A673 (cell line): ENCODE measurements at regions not wholly inside any gene's neighbourhood (a gene's known extent, or its start where the extent isn't known, plus 50 kb on each side); places are given as distances from the start of the nearest gene placed in this dataset.

Experiments used
- BruUV-seq: library from RNA; stranded (reverse); fragments of 400-500 nt; replicated peaks from 2 replicates; lab custom pipeline; 2021; lab: Mats Ljungman, UMichigan
- CTCF ChIA-PET: fragments of 300-600 bp; sonication (Branson Sonifier 250); formaldehyde crosslinking; loops from one replicate; lab custom pipeline; 2022; ENCODE audit warnings: antibody characterized with exemption; lab: Charles Lee
- POLR2A ChIA-PET: fragments of 300-600 bp; sonication (Branson Sonifier 250); formaldehyde crosslinking; loops from one replicate; lab custom pipeline; 2022; ENCODE audit warnings: antibody characterized with exemption; ENCODE audit not compliant: low non-redundant PET; lab: Charles Lee
- DNase-seq: peaks from one replicate; pipeline ENCODE4 v3.0.0-alpha.2; 2015; ENCODE audit warnings: low spot score
- H3K27ac ChIP-seq: fragments of 200-600 bp; sonication (generic); 2 replicates; pipeline ENCODE4 v1.5.1; 2016; ENCODE audit warnings: mixed run types, low read depth, mild to moderate bottlenecking, mixed read lengths, antibody characterized with exemption, low read length; ENCODE audit not compliant: poor library complexity, severe bottlenecking
- H3K27me3 ChIP-seq: fragments of 200-600 bp; sonication (generic); replicated peaks from 2 replicates; pipeline ENCODE4 v1.6.1; 2017; ENCODE audit warnings: mixed run types, low read depth, mild to moderate bottlenecking, mixed read lengths, antibody characterized with exemption, low read length; ENCODE audit not compliant: insufficient read depth, poor library complexity
- H3K36me3 ChIP-seq: fragments of 200-600 bp; sonication (generic); 2 replicates; pipeline ENCODE4 v1.6.1; 2016; ENCODE audit warnings: mixed run types, mild to moderate bottlenecking, mixed read lengths, antibody characterized with exemption, low read length; ENCODE audit not compliant: insufficient read depth, poor library complexity, severe bottlenecking
- H3K4me1 ChIP-seq: fragments of 200-600 bp; sonication (generic); 2 replicates; pipeline ENCODE4 v1.6.1; 2017; ENCODE audit warnings: mixed run types, mild to moderate bottlenecking, mixed read lengths, antibody characterized with exemption, low read length; ENCODE audit not compliant: insufficient read depth, poor library complexity, severe bottlenecking
- H3K4me3 ChIP-seq: fragments of 200-600 bp; sonication (generic); 2 replicates; pipeline ENCODE4 v1.5.1; 2016; ENCODE audit warnings: low read depth, mixed run types, mild to moderate bottlenecking, mixed read lengths, low read length; ENCODE audit not compliant: poor library complexity, severe bottlenecking
- H3K9me3 ChIP-seq: fragments of 200-600 bp; sonication (generic); 2 replicates; pipeline ENCODE4 v1.6.1; 2016; ENCODE audit warnings: mixed run types, low read depth, mild to moderate bottlenecking, mixed read lengths, antibody characterized with exemption, low read length; ENCODE audit not compliant: poor library complexity, severe bottlenecking
- CTCF ChIP-seq: fragments of 300-800, 200-600 bp; sonication (generic); conservative IDR thresholded peaks from 2 replicates; pipeline ENCODE4 v1.5.1; 2017; ENCODE audit warnings: low read depth, mild to moderate bottlenecking, antibody characterized with exemption, low read length, moderate library complexity, mixed read lengths
- EZH2 ChIP-seq: fragments of 200-600 bp; sonication (generic); IDR thresholded peaks from 2 replicates; pipeline ENCODE4 v1.6.1; 2017; ENCODE audit warnings: borderline replicate concordance, low read depth, mild to moderate bottlenecking, mixed read lengths, antibody characterized with exemption, low read length; ENCODE audit not compliant: poor library complexity, severe bottlenecking
- intact Hi-C: fragments of 100-400 bp; cut with micrococcal nuclease; formaldehyde crosslinking; loops from one replicate; pipeline ENCODE4 v1.10.0; 2022; ENCODE audit not compliant: unreplicated experiment

- no peak for DNase-seq
- no peak overlapping the region for H3K4me3 ChIP-seq
- no peaks in the 10 kb centered on the region for H3K27me3 ChIP-seq
- H3K36me3 ChIP-seq, result no peaks in the 10 kb centered on the region
- no peak overlapping the region for H3K27ac ChIP-seq
- no peaks in the 10 kb centered on the region for H3K9me3 ChIP-seq
- ChIA-PET POLR2A (no interaction called here), CTCF (interaction anchor here (0.6 kb wide), 1 partner anchor 8 kb away, joined by 3 read pairs; no protein-coding TSS in a partner anchor)
- no TSS peak for BruUV-seq
- intact Hi-C loops, result no loop called here
- H3K4me1 ChIP-seq, result no peaks in the 10 kb centered on the region
- TF ChIP-seq EZH2, result no peak
- no peak for TF ChIP-seq CTCF
These were observed 442.0 kb downstream of the EIPR1 start for GRCh38 chr2:2935445-2936149.

DNA sequence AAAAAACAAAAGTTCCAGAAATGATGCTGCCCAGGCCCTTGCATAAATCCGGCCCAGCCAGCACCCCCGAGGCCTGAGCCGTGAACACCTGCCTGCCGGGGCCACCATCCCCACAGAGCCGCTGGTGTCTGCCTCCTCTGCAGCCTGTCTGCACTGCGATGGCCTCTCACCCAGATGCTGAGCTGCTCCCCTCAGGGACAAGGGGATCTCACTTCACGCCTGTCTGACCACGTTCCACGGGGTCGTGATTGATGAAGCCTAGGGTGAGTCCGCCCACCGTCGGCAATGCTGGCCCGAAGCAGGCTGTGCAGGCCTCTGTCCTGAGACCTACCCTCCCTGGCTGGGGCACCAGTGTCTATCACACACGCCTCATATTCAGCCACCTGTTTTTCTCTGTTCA, 444.2 kb downstream of the EIPR1 start:
- Histone ChIP-seq H3K9me3 (no peaks in the 10 kb centered on the region), H3K36me3 (no peaks in the 10 kb centered on the region), H3K27me3 (no peaks in the 10 kb centered on the region), H3K4me3 (no peak overlapping the region), H3K27ac (no peak overlapping the region), H3K4me1 (no peaks in the 10 kb centered on the region)
- POLR2A ChIA-PET, result no interaction called here
- TF ChIP-seq CTCF (no peak), EZH2 (no peak)
- no TSS peak for BruUV-seq
- intact Hi-C loops, result no loop called here
- no peak for DNase-seq
- CTCF ChIA-PET, result no interaction called here

GRCh38 chr2:2932692-2933305, 444.8 kb downstream of the EIPR1 start:
- no TSS peak for BruUV-seq
- H3K27me3 ChIP-seq, result peaks cover 3% of the 10 kb centered on the region
- no peak for DNase-seq
- no peaks in the 10 kb centered on the region for H3K36me3 ChIP-seq
- intact Hi-C loops, result no loop called here
- ChIA-PET CTCF (no interaction called here), POLR2A (no interaction called here)
- H3K27ac ChIP-seq, result no peak overlapping the region
- no peak overlapping the region for H3K4me3 ChIP-seq
- H3K9me3 ChIP-seq, result no peaks in the 10 kb centered on the region
- no peaks in the 10 kb centered on the region for H3K4me1 ChIP-seq
- TF ChIP-seq EZH2 (no peak), CTCF (no peak)
